ENCODE measurements at regions not wholly inside any gene's neighbourhood (a gene's known extent, or its start where the extent isn't known, plus 50 kb on each side); places are given as distances from the start of the nearest gene placed in this dataset.

DNA sequence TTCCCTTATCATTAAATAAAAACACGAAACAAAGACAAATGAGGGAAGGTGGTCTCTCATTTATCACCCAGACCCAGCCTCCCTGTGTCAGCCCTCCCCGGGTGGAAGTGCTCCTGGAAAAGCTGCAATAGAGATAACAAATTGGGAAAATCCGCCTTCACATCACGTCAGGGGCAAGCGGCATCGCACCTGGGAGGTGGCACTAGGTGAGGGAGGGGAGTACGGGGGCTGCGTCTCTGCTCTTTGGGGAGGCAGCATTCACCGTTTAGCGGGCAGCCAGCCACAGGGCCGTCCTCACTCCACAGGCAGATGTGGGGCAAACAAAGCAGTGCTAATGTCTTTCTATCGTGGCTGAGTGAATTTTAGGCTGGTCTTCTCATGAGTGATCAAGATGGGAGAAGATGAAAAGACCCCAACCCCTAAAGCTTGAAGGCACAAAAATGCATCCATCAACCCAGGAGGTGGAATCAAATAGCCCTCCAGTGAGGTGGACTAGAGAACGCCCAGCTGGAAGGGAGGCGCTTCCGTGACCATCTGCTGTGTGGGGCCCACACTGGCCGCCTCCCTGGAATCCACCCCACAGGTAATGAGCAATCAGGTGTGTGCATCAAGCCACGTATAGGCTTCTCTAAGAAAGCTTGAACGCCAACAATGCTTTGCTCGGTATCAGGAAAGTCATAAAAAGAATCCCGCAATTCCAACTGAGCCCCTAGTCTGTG is 629.5 kb downstream of the BRD1 start:
- no peak for DNase-seq

DNA sequence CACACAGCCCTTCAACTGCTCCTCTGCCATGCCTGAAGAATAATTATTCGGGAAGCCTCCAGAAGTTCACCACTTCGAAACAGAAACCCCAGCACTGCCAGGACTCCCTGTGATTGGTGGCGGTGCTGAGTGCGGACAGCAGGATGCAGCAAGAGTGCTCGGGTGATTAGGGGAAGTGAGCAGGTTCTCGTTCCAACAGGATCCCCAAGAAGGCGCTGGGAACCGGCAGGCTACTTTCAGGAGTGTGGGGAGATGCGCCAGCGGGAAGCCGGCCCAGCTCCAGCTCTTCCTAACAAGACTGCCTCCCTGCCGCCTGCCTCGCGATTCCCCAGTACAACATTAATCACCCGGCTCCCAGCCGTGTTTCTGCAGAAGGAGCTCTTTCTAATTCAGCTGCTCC is 630.2 kb downstream of the BRD1 start:
- DNase-seq, result no peak

GRCh38 chr22:49196046-49196511 is 631.6 kb downstream of the BRD1 start:
- no peak for DNase-seq

DNA sequence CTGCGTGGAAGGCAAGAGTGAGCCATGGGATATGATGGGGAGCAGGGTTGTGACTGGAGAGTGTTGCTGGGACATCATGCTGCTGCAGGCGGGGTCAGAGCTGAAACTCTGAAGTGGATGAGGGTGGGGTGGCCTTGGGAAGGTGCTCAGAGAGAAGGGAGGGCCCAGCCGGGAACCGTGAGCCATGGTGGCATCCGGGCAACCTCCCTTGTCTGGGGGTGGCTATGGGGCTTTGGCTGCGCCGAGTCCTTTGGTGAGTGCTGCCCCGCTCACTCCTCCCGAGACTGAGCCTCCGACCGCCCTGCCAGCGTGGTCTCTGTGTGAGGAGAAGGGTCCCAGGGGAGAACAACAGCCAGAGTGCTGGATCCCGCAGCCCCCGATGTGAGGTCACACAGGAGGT is 632.0 kb downstream of the BRD1 start:
- no peak for DNase-seq

- no peak for DNase-seq
Measured at GRCh38 chr22:49193901-49194465, 633.7 kb downstream of the BRD1 start.

DNA sequence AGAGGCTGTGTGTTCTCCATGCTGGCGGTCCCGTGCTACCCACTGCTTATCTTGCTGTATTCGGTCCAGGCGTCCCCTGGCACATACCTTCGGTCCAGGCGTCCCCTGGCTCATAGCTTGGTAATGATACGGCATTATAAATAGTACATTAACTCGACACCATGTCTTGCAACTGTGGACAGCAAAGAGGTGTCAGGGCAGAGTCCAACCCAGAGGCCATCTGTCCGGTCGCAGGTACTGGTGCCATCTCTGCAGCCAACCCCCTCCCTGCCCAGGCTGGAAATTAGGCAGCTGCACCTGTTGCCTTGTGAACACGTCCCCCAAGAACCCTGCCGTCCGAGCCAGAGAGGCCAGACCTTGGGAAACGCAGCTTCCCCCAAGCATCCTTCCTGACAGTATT is 634.3 kb downstream of the BRD1 start:
- DNase-seq, result no peak

DNA sequence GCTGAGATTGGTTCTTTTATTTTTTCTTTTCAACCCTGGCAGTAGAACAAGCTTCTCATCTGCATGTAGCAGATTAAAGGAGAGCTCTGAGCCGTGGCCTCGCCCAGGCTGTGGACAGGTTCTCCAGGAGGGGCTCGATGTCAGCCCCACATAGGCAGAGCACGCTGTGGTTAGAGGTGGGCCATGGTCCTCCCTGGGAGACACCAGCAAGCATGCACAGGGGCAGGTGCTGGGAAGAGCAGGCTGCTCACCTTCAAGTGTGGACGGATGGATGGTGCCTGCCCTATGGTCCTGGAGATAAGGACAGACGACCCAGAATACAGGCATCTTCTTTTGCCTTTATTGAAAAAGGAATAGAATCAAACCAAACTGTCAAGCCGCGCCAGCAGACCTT is 634.8 kb downstream of the BRD1 start:
- DNase-seq, result no peak

DNA sequence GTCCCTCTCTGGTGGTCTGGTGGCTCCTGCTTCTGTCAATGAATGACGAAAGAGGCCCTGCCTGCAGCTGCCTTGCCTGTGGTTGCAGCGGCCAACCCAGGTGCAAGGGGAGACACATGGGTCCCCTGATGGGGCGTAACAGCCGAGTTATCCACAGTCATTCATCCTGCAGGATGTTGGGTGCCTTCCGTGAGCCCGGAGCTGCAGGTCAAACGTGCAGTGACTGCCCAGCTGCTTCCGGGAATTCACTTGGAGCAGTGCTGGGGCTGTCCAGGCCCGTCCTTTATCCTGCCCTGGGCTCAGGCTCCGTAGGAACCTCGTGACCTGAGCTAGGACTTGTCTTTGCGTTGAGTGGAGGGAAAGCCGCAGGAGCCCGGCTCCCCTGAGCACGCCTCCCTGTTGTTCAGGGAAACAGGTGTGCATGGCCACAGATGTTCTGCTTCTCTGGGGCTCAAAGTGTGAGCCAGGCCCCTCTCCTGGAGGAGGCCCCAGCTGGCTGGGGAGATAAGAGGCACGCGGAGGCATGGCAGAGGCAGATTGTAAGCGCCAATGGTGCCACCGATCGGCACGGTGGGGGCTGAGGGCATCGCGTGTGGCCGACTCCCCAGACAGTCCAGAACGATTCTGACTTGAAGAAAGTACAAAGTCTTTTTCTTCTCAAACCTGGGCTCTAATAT is 635.4 kb downstream of the BRD1 start:
- no peak for DNase-seq

- DNase-seq, result no peak
Measured at GRCh38 chr22:49191506-49191980, 636.1 kb downstream of the BRD1 start.

DNA sequence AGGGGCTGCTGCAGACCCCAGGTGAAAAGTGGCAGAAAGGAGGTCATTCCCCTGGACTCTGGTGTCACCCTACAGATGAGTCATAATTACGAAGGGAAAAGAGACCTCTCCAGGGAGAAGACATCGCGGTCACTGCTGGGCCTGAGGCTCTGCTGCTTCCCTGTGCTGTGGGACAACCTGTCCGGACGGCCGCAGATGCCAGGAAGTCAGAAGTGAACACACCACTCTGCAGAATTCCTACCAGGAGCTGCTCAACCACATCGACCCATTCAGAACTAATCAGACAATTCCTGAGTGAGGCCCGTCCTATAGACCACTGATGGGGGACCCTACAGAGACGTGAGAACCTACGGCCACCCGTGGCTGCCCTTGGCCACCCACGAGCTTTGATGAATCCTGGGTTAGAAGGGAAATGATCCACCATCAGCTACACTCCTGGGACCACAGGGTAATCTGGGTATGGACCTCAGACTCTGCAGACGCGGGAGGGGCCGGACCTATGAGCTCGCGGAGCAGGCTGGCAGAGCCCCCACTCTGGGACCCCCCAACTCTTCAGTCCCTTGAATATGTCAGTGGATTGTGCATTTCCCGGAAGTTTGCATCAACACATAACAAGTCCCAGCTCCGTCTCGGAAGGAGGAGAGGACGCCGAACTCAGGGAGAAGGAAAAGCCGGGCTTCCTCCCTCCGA is 636.7 kb downstream of the BRD1 start:
- no peak for DNase-seq

DNA sequence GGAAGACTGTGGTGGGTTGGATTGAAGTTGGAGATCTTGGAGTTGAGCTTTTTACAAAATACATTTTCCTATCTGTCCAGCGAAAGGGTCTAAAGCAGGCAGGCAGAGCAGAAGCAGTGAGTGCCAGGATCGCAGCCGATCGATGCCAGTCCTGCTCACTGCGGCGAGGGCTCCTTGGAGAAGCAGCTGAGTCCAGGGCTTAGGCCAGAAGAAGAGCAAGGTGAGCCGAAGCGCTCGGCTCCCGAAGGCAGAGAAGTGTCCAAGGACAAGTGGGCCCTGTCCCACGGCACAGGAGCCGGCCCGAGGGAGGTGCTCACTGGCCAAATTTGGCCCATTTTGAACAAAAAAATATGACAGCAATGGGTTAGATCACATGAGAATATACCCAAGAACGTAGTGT is 637.8 kb downstream of the BRD1 start:
- no peak for DNase-seq

- no peak for DNase-seq
Measured at GRCh38 chr22:49188591-49188990, 639.1 kb downstream of the BRD1 start.

DNA sequence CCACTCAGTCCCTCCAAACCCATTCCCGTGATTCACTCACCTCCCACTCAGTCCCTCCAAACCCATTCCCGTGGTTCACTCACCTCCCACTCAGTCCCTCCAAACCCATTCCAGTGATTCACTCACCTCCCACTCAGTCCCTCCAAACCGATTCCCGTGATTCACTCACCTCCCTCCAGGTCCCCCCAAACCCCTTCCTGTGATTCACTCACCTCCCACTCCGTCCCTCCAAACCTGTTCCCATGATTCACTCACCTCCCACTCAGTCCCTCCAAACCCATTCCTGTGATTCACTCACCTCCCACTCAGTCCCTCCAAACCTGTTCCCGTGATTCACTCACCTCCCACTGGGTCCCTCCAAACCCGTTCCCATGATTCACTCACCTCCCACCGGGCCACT is 639.6 kb downstream of the BRD1 start:
- DNase-seq, result no peak

DNA sequence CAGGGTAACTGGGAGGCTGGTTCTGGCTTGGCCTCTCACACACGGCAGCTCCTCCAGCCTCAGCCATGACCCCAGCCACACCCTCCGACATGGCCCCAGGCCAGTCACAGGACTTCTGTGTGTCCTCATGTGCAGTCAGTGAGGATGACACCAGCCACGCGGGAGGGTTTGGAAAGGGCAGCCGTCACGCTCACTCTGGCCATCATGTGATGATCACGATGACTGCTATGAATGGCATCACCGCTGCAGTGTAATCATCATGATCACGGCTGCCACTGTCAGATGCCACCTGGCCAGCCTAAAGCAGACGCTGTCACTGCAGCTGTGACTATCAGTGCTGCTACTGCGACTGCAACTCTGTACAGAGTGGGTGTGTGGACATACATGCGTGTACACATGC is 640.9 kb downstream of the BRD1 start:
- DNase-seq, result no peak

- DNase-seq, result no peak
Measured at GRCh38 chr22:49186293-49186692, 641.4 kb downstream of the BRD1 start.

DNA sequence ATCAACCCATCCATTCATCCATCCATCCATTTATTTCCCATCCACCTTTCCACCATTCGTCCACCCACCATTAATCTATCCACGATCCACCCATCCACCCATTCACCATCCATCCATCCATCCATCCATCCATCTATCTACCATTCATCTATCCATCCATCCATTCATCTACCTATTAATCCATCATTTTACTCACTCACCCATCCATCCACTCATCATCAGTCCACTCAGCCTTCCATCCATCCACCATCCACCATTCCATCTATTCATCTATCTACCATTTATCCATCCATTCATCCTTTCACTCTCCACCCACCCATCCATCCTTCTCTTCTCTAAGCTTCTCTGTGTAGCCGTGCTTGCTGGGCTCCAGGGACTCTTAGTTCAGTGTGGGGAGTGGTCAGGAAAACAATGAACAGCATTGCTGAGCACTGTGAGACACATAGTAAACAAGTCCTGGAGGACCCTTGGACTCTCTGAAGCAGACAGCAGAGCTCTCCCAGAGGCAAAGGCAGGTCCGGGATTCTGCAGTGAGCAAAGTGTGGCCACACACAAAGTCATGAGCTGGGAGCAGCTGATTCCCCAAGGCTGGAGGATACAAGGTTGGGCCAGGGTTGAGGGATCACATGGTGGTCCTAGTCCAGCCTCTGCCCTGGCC is 642.2 kb downstream of the BRD1 start:
- no peak for DNase-seq

GRCh38 chr22:49184736-49185135 is 642.9 kb downstream of the BRD1 start:
- DNase-seq, result no peak

GRCh38 chr22:49183826-49184216 is 643.9 kb downstream of the BRD1 start:
- no peak for DNase-seq

- DNase-seq, result no peak
Measured at GRCh38 chr22:49183208-49183825, 644.4 kb downstream of the BRD1 start.

GRCh38 chr22:49182416-49182815 is 645.3 kb downstream of the BRD1 start:
- no peak for DNase-seq

DNA sequence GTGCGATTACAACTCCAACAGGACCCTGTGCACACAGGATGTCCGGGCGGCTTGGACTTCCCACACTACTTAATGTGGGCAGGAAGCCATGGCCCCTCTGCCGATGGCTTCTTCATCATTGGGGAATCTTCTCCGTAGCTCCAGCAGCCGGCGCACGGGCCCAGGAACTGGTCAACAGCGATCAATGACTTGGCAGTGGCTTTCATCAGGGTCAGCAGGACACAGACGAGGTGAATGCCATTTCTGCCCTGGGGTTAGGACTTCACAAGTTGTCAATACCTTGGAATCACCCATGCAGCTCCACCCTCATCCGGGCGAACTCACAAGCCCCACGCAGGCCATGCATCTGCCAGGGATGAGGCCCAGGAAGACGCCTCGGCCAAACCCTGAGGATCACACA is 645.7 kb downstream of the BRD1 start:
- DNase-seq, result no peak

GRCh38 chr22:49181431-49181830 is 646.2 kb downstream of the BRD1 start:
- no peak for DNase-seq

GRCh38 chr22:49180683-49181024 is 647.0 kb downstream of the BRD1 start:
- DNase-seq, result no peak

Data from SW 1271 (cell line).